ENCODE measurements at regions not wholly inside any gene's neighbourhood (a gene's known extent, or its start where the extent isn't known, plus 50 kb on each side); places are given as distances from the start of the nearest gene placed in this dataset.

DNA sequence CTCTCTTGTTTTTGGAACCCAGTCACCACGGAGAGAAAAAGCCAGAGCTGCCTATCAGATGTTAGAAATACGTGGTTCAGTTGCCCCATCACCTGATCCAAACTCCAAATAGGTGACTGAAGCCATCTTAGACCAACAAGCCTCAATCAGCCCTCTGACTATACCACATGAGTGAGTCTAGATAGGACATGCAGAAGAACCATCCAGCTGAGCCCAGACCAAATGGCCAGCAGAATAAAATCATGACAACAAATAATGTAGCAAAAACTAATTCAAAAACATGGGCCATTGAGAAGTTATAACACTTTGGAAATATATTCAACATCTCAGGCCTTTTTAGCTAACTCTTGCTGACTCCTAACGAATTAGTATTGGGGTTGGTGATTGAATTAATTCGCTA, 348.4 kb upstream of the C1orf87 start:
- no peaks in the 10 kb centered on the region for H3K27me3 ChIP-seq (ENCODE audit: insufficient read depth, insufficient read length)
- H3K9me3 ChIP-seq (ENCODE audit: insufficient read depth, low read length) = peaks cover 10% of the 10 kb centered on the region
- H3K4me1 ChIP-seq (ENCODE audit: insufficient read depth, insufficient read length) = no peaks in the 10 kb centered on the region
- H3K4me3 ChIP-seq (ENCODE audit: insufficient read length, low read depth) = no peak overlapping the region
- TF ChIP-seq ZNF274 (IDR thresholded peaks at IDR 0.05; ENCODE audit: low read depth, low read length) = no peak
- no peak for TF ChIP-seq YY1 (IDR thresholded peaks at IDR 0.05; ENCODE audit: insufficient read depth, insufficient read length)
- TF ChIP-seq SUZ12 (IDR thresholded peaks at IDR 0.05; ENCODE audit: extremely low read depth, insufficient read depth, insufficient read length) = no peak
- H3K36me3 ChIP-seq (ENCODE audit: insufficient read depth, insufficient read length, low read length) = no peaks in the 10 kb centered on the region
- DNase-seq (ENCODE audit: low read depth, low spot score) = no peak
- H3K9ac ChIP-seq (ENCODE audit: insufficient read length, low read depth) = no peak overlapping the region

DNA sequence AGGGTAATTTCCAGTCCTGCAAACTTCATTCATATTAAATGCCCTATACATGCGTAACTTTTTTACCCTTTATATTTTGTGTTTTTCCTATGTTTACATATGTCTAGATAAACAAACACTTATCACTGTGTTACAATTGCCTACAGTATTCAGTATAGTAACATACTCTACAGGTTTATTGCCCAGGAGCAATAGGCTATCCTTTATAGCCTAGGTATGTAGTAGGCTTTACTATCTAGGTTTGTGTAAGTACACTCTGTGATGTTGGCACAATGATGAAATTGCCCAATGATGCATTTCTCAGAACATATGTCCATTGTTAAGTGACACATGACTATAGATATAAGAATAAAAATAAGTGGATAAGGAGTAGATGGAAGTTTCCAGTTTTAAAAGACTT, 345.5 kb upstream of the C1orf87 start:
- Histone ChIP-seq H3K9me3 (ENCODE audit: insufficient read depth, low read length) (peaks cover 10% of the 10 kb centered on the region), H3K9ac (ENCODE audit: insufficient read length, low read depth) (no peak overlapping the region), H3K27me3 (ENCODE audit: insufficient read depth, insufficient read length) (no peaks in the 10 kb centered on the region), H3K4me3 (ENCODE audit: insufficient read length, low read depth) (no peak overlapping the region), H3K36me3 (ENCODE audit: insufficient read depth, insufficient read length, low read length) (no peaks in the 10 kb centered on the region), H3K4me1 (ENCODE audit: insufficient read depth, insufficient read length) (no peaks in the 10 kb centered on the region)
- DNase-seq (ENCODE audit: low read depth, low spot score) = no peak
- no peak for TF ChIP-seq YY1 (IDR thresholded peaks at IDR 0.05; ENCODE audit: insufficient read depth, insufficient read length)
- no peak for TF ChIP-seq ZNF274 (IDR thresholded peaks at IDR 0.05; ENCODE audit: low read depth, low read length)
- no peak for TF ChIP-seq SUZ12 (IDR thresholded peaks at IDR 0.05; ENCODE audit: extremely low read depth, insufficient read depth, insufficient read length)

DNA sequence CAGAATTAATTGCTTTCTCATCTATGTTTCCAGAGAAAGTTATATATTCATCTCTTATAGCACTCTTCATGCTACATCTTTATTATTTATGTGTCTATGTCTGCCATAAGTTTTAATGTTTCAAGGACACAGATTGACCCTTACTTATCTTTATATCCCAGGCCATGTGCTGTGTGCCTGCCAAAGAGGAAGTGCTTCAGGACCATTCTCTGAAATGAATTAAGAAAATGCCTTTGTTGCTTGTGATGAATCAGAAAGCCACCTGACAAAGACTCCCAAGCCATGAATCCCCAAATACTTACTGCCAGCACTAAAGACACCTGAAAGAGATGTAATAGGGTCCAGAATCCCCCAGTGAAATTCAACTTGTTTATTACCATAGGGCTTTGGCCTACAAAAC, 342.1 kb upstream of the C1orf87 start:
- DNase-seq (ENCODE audit: low read depth, low spot score) = no peak
- TF ChIP-seq YY1 (IDR thresholded peaks at IDR 0.05; ENCODE audit: insufficient read depth, insufficient read length) (no peak), SUZ12 (IDR thresholded peaks at IDR 0.05; ENCODE audit: extremely low read depth, insufficient read depth, insufficient read length) (no peak), ZNF274 (IDR thresholded peaks at IDR 0.05; ENCODE audit: low read depth, low read length) (no peak)
- no peaks in the 10 kb centered on the region for H3K9me3 ChIP-seq (ENCODE audit: insufficient read depth, low read length)
- H3K4me3 ChIP-seq (ENCODE audit: insufficient read length, low read depth) = no peak overlapping the region
- no peaks in the 10 kb centered on the region for H3K36me3 ChIP-seq (ENCODE audit: insufficient read depth, insufficient read length, low read length)
- no peak overlapping the region for H3K9ac ChIP-seq (ENCODE audit: insufficient read length, low read depth)
- H3K4me1 ChIP-seq (ENCODE audit: insufficient read depth, insufficient read length) = no peaks in the 10 kb centered on the region
- H3K27me3 ChIP-seq (ENCODE audit: insufficient read depth, insufficient read length) = no peaks in the 10 kb centered on the region

DNA sequence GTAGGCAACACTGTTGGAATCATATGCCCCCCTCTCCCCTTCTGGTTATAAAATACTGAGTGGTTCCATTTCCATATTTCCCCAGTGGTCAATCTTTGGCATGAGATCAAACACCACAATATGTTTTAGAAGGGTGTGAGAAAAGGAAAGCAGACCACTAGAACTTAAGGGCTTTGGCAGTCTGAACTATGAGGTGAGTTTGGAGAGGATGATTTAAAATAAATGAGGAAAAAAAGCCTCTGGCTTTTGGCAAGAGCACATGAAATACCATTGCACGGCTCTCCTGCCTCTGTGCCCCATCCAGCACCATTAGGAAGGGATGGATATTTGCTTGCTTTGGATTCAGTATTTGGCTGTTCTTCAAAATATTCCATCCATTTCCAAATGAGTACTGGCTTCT, 339.5 kb upstream of the C1orf87 start:
- H3K27me3 ChIP-seq (ENCODE audit: insufficient read depth, insufficient read length) = no peaks in the 10 kb centered on the region

DNA sequence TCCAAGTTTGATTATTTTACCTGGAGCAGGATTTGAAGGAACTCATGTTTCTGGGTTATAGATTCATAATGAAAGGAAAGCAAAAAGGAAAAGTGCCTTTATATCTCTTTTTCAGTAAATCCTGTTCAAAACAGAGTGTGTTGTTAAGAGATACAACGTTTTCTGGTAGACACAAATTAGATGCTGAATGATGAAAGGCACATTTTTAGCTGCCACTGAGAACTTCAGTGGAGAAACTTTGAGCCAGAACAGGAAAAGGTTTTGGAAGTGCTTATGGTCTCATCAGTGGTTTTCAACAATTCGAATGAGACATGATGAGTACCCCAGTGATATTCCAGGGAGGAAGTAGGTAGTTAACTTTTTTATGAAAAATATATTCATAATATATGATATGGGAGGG, 338.0 kb upstream of the C1orf87 start:
- no peaks in the 10 kb centered on the region for H3K36me3 ChIP-seq (ENCODE audit: insufficient read depth, insufficient read length, low read length)
- no peaks in the 10 kb centered on the region for H3K9me3 ChIP-seq (ENCODE audit: insufficient read depth, low read length)
- DNase-seq (ENCODE audit: low read depth, low spot score) = no peak
- H3K4me3 ChIP-seq (ENCODE audit: insufficient read length, low read depth) = no peak overlapping the region
- H3K27me3 ChIP-seq (ENCODE audit: insufficient read depth, insufficient read length) = no peaks in the 10 kb centered on the region
- H3K9ac ChIP-seq (ENCODE audit: insufficient read length, low read depth) = no peak overlapping the region
- no peak for TF ChIP-seq SUZ12 (IDR thresholded peaks at IDR 0.05; ENCODE audit: extremely low read depth, insufficient read depth, insufficient read length)
- no peak for TF ChIP-seq ZNF274 (IDR thresholded peaks at IDR 0.05; ENCODE audit: low read depth, low read length)
- no peak for TF ChIP-seq YY1 (IDR thresholded peaks at IDR 0.05; ENCODE audit: insufficient read depth, insufficient read length)
- H3K4me1 ChIP-seq (ENCODE audit: insufficient read depth, insufficient read length) = no peaks in the 10 kb centered on the region

More for the DNA sequence above, 339.5 kb upstream of the C1orf87 start:
- H3K36me3 ChIP-seq (ENCODE audit: insufficient read depth, insufficient read length, low read length) = no peaks in the 10 kb centered on the region
- TF ChIP-seq YY1 (IDR thresholded peaks at IDR 0.05; ENCODE audit: insufficient read depth, insufficient read length) (no peak), SUZ12 (IDR thresholded peaks at IDR 0.05; ENCODE audit: extremely low read depth, insufficient read depth, insufficient read length) (no peak), ZNF274 (IDR thresholded peaks at IDR 0.05; ENCODE audit: low read depth, low read length) (no peak)
- no peaks in the 10 kb centered on the region for H3K9me3 ChIP-seq (ENCODE audit: insufficient read depth, low read length)
- no peak overlapping the region for H3K9ac ChIP-seq (ENCODE audit: insufficient read length, low read depth)
- no peak overlapping the region for H3K4me3 ChIP-seq (ENCODE audit: insufficient read length, low read depth)
- DNase-seq (ENCODE audit: low read depth, low spot score) = no peak
- H3K4me1 ChIP-seq (ENCODE audit: insufficient read depth, insufficient read length) = no peaks in the 10 kb centered on the region

DNA sequence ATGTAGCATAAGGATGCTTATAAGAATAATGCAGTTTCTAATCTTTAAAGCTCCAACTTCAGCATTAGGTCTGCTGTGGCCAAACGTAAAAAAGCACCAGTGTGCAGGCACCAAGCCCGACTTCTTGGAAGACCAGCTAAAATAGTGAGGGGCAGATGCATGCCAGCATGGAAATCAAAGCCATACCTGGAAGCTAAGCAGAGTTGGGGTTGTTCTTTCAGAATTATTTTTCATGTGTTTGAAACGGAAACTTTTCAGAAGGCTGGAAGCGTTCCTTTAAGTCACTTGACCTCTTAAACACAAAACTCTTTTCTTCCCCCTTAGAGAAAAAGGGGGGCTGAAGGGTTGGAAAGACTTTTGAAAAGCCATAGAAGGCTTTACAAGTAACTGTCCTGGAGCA, 329.2 kb upstream of the C1orf87 start:
- Histone ChIP-seq H3K36me3 (ENCODE audit: insufficient read depth, insufficient read length, low read length) (no peaks in the 10 kb centered on the region), H3K4me3 (ENCODE audit: insufficient read length, low read depth) (no peak overlapping the region), H3K27me3 (ENCODE audit: insufficient read depth, insufficient read length) (no peaks in the 10 kb centered on the region), H3K9me3 (ENCODE audit: insufficient read depth, low read length) (peaks cover 8% of the 10 kb centered on the region), H3K9ac (ENCODE audit: insufficient read length, low read depth) (no peak overlapping the region), H3K4me1 (ENCODE audit: insufficient read depth, insufficient read length) (no peaks in the 10 kb centered on the region)
- TF ChIP-seq ZNF274 (IDR thresholded peaks at IDR 0.05; ENCODE audit: low read depth, low read length) = no peak
- TF ChIP-seq YY1 (IDR thresholded peaks at IDR 0.05; ENCODE audit: insufficient read depth, insufficient read length) = no peak
- TF ChIP-seq SUZ12 (IDR thresholded peaks at IDR 0.05; ENCODE audit: extremely low read depth, insufficient read depth, insufficient read length) = no peak
- DNase-seq (ENCODE audit: low read depth, low spot score) = no peak

DNA sequence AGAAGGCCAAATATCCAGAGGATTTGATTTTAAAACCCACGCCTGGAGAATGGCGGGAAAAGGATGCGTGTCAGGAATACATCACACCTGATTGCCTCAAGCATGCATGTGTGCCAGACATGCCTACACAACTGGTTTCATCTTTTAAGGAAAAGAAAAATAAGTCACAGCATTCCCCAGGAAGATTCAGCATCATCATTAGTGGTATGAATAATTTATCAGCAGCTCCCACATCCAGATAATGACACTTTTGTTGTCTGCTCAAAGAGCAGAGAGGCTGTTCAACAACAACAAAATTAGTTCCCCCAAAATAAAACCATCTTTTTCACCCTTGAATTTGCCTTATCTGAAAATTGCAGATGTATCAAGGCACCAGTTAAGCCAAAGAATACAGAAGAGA, 328.6 kb upstream of the C1orf87 start:
- no peaks in the 10 kb centered on the region for H3K36me3 ChIP-seq (ENCODE audit: insufficient read depth, insufficient read length, low read length)
- H3K9me3 ChIP-seq (ENCODE audit: insufficient read depth, low read length) = peaks cover 8% of the 10 kb centered on the region
- no peak for DNase-seq (ENCODE audit: low read depth, low spot score)
- no peak overlapping the region for H3K4me3 ChIP-seq (ENCODE audit: insufficient read length, low read depth)
- no peaks in the 10 kb centered on the region for H3K4me1 ChIP-seq (ENCODE audit: insufficient read depth, insufficient read length)
- H3K9ac ChIP-seq (ENCODE audit: insufficient read length, low read depth) = no peak overlapping the region
- H3K27me3 ChIP-seq (ENCODE audit: insufficient read depth, insufficient read length) = no peaks in the 10 kb centered on the region
- no peak for TF ChIP-seq ZNF274 (IDR thresholded peaks at IDR 0.05; ENCODE audit: low read depth, low read length)
- TF ChIP-seq SUZ12 (IDR thresholded peaks at IDR 0.05; ENCODE audit: extremely low read depth, insufficient read depth, insufficient read length) = no peak
- TF ChIP-seq YY1 (IDR thresholded peaks at IDR 0.05; ENCODE audit: insufficient read depth, insufficient read length) = no peak

DNA sequence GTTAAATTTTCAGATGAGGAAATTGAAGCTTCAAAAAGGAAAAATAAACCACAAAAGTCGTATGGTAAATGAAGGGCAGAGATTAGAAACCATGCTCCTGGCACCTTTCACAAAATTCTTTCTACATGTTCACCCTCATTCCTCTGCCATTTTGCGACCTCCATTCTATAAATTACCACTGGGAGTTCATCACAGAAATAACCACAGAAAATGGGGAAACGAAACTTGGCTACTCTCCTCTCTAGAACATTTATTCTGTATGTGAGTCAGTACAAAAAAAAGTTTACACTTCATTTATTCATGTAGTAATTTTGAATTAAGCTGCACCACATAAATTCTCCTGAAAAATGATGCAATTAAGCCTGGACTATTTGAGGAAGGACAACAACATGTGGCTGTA, 320.9 kb upstream of the C1orf87 start:
- no peak overlapping the region for H3K4me3 ChIP-seq (ENCODE audit: insufficient read length, low read depth)
- no peak overlapping the region for H3K9ac ChIP-seq (ENCODE audit: insufficient read length, low read depth)
- H3K9me3 ChIP-seq (ENCODE audit: insufficient read depth, low read length) = no peaks in the 10 kb centered on the region
- TF ChIP-seq YY1 (IDR thresholded peaks at IDR 0.05; ENCODE audit: insufficient read depth, insufficient read length) (no peak), ZNF274 (IDR thresholded peaks at IDR 0.05; ENCODE audit: low read depth, low read length) (no peak), SUZ12 (IDR thresholded peaks at IDR 0.05; ENCODE audit: extremely low read depth, insufficient read depth, insufficient read length) (no peak)
- H3K27me3 ChIP-seq (ENCODE audit: insufficient read depth, insufficient read length) = no peaks in the 10 kb centered on the region
- no peaks in the 10 kb centered on the region for H3K4me1 ChIP-seq (ENCODE audit: insufficient read depth, insufficient read length)
- no peak for DNase-seq (ENCODE audit: low read depth, low spot score)
- no peaks in the 10 kb centered on the region for H3K36me3 ChIP-seq (ENCODE audit: insufficient read depth, insufficient read length, low read length)
